ENCODE measurements at regions not wholly inside any gene's neighbourhood (a gene's known extent, or its start where the extent isn't known, plus 50 kb on each side); places are given as distances from the start of the nearest gene placed in this dataset.

DNA sequence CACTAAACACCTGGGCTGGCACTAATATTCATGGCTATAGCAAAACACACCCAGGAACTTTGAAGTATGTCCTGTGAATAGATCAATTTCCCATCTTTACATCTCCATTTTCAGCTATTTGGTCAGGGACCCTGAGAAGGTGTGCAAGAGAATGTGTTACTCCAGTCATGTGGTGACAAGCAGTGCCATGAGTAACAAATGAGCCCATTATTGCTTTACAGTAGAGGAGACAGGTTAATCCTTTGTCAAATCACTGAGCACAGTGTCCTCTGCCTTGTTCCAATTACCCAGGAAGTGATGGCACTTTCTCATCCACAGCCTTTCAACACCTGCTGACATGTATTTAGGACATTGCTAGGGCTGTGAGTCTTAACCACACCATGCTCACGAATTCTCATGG lies 664.8 kb upstream of the API5 start:
- H3K4me3 Mint-ChIP-seq, result no peak overlapping the region
- no peaks in the 10 kb centered on the region for H3K4me1 Mint-ChIP-seq
- no peaks in the 10 kb centered on the region for H3K36me3 Mint-ChIP-seq
- no peak overlapping the region for H3K27ac Mint-ChIP-seq
- DNase-seq (ENCODE audit: low spot score in 2 of 2) (no peak), ATAC-seq (ENCODE audit: low read depth) (no peak)
- peaks cover 8% of the 10 kb centered on the region for H3K9me3 Mint-ChIP-seq
- H3K27me3 Mint-ChIP-seq, result no peaks in the 10 kb centered on the region

DNA sequence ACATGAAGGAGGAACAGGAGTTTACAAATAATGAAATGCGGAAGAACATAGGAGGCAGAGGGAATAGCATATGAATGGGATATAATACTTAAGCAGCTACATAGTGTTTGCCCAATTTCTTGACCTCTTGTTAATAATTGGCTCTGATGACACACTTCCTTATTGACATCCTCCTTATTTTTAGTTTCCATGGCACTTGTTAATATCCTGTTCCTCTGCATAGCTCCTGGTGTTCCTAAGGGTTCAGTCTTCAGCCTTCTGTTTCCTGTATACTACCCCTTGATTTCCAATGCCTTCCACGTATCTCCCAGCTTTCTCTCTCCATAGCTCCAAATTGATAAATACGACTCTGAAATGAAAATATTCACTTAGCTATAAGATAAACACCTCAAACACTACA lies 663.8 kb upstream of the API5 start:
- peaks cover 8% of the 10 kb centered on the region for H3K9me3 Mint-ChIP-seq
- H3K27me3 Mint-ChIP-seq, result no peaks in the 10 kb centered on the region
- DNase-seq (ENCODE audit: low spot score in 2 of 2) (no peak), ATAC-seq (ENCODE audit: low read depth) (no peak)
- H3K36me3 Mint-ChIP-seq, result no peaks in the 10 kb centered on the region
- no peak overlapping the region for H3K4me3 Mint-ChIP-seq
- no peaks in the 10 kb centered on the region for H3K4me1 Mint-ChIP-seq
- no peak overlapping the region for H3K27ac Mint-ChIP-seq

DNA sequence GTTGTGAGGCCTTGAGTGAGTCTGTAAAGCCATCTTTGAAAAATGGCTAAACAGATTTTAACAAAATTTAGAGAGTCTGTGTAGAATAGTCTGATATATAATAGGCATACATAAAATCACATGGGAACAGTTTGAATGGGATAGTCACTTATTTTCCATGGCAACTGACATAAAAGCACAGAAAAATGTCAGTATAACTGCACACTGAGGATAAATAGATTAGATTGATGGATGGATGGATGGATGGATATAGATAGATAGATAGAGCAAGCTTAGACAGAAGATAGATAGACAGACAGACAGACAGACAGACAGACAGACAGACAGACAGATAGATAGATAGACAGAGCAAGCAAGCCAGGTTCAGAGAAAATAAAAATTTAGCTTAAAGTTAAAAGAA lies 660.2 kb upstream of the API5 start:
- ATAC-seq (ENCODE audit: low read depth) (no peak), DNase-seq (ENCODE audit: low spot score in 2 of 2) (no peak)
- Mint-ChIP-seq H3K27ac (no peak overlapping the region), H3K9me3 (peaks cover 7% of the 10 kb centered on the region), H3K4me3 (no peak overlapping the region), H3K27me3 (no peaks in the 10 kb centered on the region), H3K36me3 (no peaks in the 10 kb centered on the region), H3K4me1 (no peaks in the 10 kb centered on the region)

DNA sequence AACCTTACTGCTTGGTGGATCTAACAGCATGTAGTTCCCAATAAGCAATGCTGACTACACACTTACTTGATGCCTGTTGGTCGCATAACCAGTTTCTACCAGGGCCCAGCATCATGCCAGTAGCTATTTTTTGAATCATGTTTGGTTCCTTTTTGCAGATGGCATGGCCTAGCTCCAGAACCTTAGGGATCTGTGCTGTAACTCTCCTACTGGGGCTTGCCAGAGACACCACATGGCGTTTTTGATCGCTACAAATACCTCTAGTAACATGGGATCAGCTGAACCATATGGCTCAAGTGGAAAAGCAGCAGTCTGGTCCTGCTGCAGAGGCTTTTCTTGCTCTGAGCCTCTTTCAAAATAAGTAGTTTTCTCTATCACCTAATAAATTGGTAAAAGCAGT lies 654.6 kb upstream of the API5 start:
- H3K27me3 Mint-ChIP-seq, result no peaks in the 10 kb centered on the region
- no peak for ATAC-seq (ENCODE audit: low read depth)
- no peaks in the 10 kb centered on the region for H3K4me1 Mint-ChIP-seq
- no peak overlapping the region for H3K4me3 Mint-ChIP-seq
- no peaks in the 10 kb centered on the region for H3K36me3 Mint-ChIP-seq
- H3K27ac Mint-ChIP-seq, result no peak overlapping the region
- H3K9me3 Mint-ChIP-seq, result peaks cover 5% of the 10 kb centered on the region
- DNase-seq (ENCODE audit: low spot score in 2 of 2), result no peak

DNA sequence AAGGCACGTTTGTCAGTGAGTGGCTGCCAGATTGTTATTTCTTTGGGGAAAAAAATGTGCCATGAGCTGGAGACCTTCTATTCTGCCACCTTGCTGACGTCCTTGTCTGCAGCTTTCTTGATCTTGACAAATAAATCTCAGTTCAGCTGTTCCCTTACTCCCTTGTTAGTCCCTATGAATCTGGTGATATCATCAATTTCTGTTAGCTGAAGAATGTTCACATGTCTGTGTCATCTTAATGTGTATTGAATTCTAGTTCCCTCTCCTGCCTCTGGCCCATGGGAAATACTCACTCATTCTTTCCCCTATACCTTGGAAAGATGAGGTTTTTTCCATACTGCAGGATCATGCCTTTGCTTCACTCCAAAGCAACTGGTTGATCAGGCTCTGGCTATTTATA lies 649.9 kb upstream of the API5 start:
- no peaks in the 10 kb centered on the region for H3K36me3 Mint-ChIP-seq
- peaks cover 3% of the 10 kb centered on the region for H3K9me3 Mint-ChIP-seq
- H3K27ac Mint-ChIP-seq, result no peak overlapping the region
- no peaks in the 10 kb centered on the region for H3K4me1 Mint-ChIP-seq
- DNase-seq (ENCODE audit: low spot score in 2 of 2) (no peak), ATAC-seq (ENCODE audit: low read depth) (no peak)
- no peak overlapping the region for H3K4me3 Mint-ChIP-seq
- no peaks in the 10 kb centered on the region for H3K27me3 Mint-ChIP-seq

DNA sequence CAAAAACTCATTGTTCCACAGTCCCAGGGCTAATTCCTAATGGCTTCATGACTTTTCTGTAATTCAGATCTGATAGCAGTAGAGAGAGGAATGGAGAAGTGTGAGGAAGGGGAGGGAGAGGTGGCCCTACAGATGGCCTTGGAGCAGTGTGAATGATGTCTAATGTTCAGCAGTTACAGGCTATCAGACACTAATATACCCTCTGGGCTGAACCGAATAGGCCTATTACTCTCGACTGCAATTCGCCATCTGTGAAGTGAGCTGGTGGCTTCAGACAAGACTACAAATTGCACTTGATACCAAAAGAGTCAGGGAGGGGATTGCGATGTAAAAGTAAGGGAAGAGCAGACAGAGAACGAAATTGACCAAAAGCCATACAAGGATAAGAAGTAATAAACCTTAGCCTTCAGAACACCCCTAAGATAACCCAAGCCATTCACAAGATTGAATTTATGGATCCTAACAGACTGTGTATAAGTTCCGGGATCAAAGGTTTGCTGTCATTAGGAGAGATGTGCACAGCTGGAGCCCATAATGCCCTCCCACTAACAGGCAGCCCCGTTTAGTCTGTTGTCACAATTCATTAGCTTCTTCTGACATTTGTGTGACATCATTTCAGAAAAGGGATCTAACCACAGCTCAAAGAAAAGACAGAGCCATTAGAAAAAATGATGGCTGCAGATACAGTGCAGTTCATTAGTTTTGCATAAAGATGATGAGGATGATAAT lies 642.4 kb upstream of the API5 start:
- Mint-ChIP-seq H3K27me3 (no peaks in the 10 kb centered on the region), H3K4me1 (no peaks in the 10 kb centered on the region), H3K9me3 (no peaks in the 10 kb centered on the region), H3K4me3 (no peak overlapping the region), H3K27ac (no peak overlapping the region), H3K36me3 (no peaks in the 10 kb centered on the region)
- ATAC-seq (ENCODE audit: low read depth), result no peak
- no peak for DNase-seq (ENCODE audit: low spot score in 2 of 2)

DNA sequence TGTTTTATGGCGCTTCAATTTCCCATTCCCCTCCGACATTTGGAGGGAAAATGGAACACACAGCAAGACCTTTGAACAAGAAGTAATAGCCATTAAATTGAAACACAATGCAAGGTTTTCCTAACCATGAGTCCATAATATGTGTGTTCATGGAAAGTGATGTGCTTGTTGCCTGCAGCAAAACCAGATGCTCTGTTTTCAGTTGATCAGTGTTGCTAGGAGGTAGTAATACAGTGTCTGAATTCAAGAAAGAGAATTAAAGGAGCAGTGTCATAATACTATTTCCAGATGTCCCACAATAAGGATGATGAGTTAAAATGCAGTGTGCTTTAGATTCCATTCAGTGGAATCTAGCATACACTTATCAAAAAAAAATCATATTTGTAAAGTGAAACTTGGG lies 637.4 kb upstream of the API5 start:
- no peak for ATAC-seq (ENCODE audit: low read depth)
- Mint-ChIP-seq H3K4me3 (no peak overlapping the region), H3K4me1 (no peaks in the 10 kb centered on the region), H3K27ac (no peak overlapping the region), H3K27me3 (no peaks in the 10 kb centered on the region), H3K9me3 (peaks cover 3% of the 10 kb centered on the region), H3K36me3 (no peaks in the 10 kb centered on the region)
- no peak for DNase-seq (ENCODE audit: low spot score in 2 of 2)

DNA sequence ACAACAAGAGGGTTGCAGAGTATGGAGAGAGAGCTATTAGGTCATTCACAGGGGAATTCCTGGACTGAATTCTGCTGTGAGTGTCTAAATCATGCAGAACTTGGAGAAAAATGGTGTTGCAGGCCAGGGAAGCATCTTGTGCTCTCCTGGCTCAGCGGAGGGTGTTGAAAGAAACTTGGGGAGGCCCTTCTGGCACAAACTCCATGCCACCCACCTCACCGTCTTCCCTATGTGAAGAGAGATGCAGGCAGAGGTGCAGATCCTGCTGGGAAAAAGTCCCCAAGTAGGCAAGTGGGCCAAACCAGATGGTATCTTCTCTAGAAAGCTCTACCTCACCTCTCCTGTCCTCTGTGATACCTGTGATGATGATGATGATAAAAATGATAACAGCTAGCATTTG lies 604.3 kb upstream of the API5 start:
- H3K9me3 Mint-ChIP-seq, result peaks cover 7% of the 10 kb centered on the region
- no peaks in the 10 kb centered on the region for H3K36me3 Mint-ChIP-seq
- no peaks in the 10 kb centered on the region for H3K27me3 Mint-ChIP-seq
- DNase-seq (ENCODE audit: low spot score in 2 of 2) (no peak), ATAC-seq (ENCODE audit: low read depth) (no peak)
- no peak overlapping the region for H3K27ac Mint-ChIP-seq
- H3K4me3 Mint-ChIP-seq, result no peak overlapping the region
- H3K4me1 Mint-ChIP-seq, result no peaks in the 10 kb centered on the region

DNA sequence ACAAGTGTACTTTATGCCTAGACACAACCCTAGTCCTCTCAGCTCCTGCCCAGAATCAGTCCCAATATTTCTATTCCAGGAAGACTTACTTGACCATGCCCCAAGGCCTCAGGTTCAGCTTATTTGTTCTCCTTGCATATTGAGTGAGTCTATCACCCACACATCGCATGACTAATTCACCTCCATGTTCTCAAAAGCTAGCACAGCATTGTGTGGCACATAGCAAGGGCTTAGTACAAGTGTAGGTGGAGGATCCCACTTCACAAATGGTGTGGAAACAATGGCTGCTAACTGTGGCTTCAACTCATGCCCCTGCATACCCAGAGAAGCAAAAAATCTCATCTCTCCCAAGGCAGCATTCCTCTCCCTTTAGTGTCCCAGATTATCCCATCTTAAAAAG lies 602.6 kb upstream of the API5 start:
- H3K9me3 Mint-ChIP-seq, result peaks cover 4% of the 10 kb centered on the region
- H3K4me3 Mint-ChIP-seq, result no peak overlapping the region
- ATAC-seq (ENCODE audit: low read depth) (no peak), DNase-seq (ENCODE audit: low spot score in 2 of 2) (no peak)
- no peaks in the 10 kb centered on the region for H3K4me1 Mint-ChIP-seq
- H3K36me3 Mint-ChIP-seq, result no peaks in the 10 kb centered on the region
- H3K27me3 Mint-ChIP-seq, result no peaks in the 10 kb centered on the region
- H3K27ac Mint-ChIP-seq, result no peak overlapping the region

DNA sequence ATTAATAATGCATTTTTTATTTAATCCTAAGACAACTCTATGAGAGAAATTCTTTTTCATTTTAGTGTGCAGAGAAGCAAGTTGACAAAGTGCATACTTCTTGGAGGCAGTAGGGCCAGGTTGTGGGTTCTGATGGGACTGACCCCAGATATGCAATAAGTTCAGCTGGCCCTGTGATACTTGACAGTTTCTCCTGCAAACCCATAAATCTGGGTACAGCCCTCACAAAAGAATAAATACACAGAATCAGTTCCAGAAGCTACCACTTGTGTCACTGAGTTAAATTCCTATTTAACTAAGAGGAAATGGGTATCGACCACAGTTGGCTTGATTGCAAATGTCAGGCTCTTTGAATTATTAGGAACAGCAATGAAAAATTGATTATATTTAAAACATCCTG lies 598.5 kb upstream of the API5 start:
- Mint-ChIP-seq H3K36me3 (no peaks in the 10 kb centered on the region), H3K4me3 (no peak overlapping the region), H3K27ac (no peak overlapping the region), H3K9me3 (peaks cover 3% of the 10 kb centered on the region), H3K27me3 (no peaks in the 10 kb centered on the region), H3K4me1 (no peaks in the 10 kb centered on the region)
- ATAC-seq (ENCODE audit: low read depth), result no peak
- no peak for DNase-seq (ENCODE audit: low spot score in 2 of 2)

DNA sequence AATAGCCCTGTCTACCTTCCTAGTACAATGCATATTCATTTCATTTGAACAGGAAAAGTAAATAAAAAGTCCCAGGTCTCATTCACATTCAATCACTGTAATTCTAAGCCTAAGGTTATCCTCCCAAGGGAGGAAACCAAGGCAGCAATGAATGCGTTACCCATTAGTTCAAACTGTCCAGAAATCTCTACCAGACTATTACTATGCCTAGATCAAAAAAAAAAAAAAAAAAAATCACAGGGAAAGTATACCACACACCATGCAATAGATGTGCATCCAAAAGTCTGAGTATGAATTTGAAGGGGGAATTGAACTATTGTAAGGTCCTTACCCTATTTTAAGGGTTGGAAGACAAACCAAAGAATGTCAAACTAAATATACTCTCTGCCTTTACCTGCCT lies 598.0 kb upstream of the API5 start:
- no peaks in the 10 kb centered on the region for H3K27me3 Mint-ChIP-seq
- ATAC-seq (ENCODE audit: low read depth) (no peak), DNase-seq (ENCODE audit: low spot score in 2 of 2) (no peak)
- peaks cover 3% of the 10 kb centered on the region for H3K9me3 Mint-ChIP-seq
- no peaks in the 10 kb centered on the region for H3K4me1 Mint-ChIP-seq
- H3K27ac Mint-ChIP-seq, result no peak overlapping the region
- H3K4me3 Mint-ChIP-seq, result no peak overlapping the region
- no peaks in the 10 kb centered on the region for H3K36me3 Mint-ChIP-seq

DNA sequence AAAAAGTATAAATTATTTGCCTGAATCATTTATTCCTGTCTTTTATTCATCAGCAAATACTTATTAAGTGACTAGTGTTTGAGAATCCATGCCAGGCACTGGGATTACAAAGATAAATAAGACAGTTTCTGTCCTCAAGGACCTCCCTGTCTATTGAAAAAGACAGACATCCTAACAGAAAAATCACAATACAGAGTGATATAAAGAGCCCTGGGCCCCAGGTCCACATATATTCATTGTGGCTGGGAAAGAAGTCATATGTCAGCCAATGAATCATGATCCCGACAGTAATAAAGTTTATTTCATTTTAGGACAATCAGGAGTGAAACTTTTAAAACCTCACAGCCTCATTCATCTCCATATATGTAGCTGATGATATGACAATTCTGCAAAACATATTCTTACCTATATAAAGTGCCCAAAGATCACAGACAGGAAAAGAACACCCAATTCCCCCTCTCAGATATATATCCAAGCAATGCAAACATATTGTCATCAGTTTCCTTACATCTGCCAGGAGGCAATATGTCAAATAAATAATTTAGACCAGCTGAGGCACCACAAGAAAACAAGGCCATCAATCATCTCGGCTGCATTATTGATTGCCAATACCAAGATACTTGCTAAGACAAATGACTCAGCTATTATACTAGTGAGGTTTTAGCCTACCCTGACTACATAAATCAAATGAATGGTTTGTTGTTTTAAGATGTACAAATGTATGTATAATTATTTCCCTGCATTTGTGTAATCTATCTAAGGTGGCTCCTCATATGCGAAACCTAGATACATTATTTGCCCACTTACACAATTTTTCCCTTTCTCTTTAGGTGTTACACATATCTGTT lies 590.9 kb upstream of the API5 start:
- no peaks in the 10 kb centered on the region for H3K27me3 Mint-ChIP-seq

DNA sequence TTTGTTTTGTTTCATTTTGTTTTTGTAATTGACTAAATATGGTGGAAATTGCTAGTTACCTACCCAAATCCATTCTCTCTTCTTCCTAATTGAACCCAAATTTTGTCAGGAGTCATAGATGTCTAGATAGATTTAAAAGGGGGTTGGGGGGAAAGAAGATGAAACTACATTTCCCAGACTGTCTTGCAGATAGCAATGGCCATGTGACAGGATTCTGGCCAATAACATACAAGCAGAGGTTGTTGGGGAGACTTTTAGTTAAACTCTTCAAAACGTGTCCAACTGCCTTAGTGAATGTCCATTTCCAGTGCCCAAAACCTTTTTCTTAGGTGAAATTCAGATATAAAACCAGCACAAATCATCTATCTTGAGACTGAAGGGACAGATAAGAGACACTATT lies 583.9 kb upstream of the API5 start:
- Mint-ChIP-seq H3K4me3 (no peak overlapping the region), H3K27ac (no peak overlapping the region), H3K36me3 (no peaks in the 10 kb centered on the region), H3K9me3 (peaks cover 2% of the 10 kb centered on the region), H3K27me3 (no peaks in the 10 kb centered on the region), H3K4me1 (no peaks in the 10 kb centered on the region)
- no peak for ATAC-seq (ENCODE audit: low read depth)
- DNase-seq (ENCODE audit: low spot score in 2 of 2), result no peak

More for the DNA sequence above, 590.9 kb upstream of the API5 start:
- no peak for DNase-seq (ENCODE audit: low spot score in 2 of 2)
- no peak overlapping the region for H3K27ac Mint-ChIP-seq
- no peak for ATAC-seq (ENCODE audit: low read depth)
- H3K4me1 Mint-ChIP-seq, result no peaks in the 10 kb centered on the region
- no peaks in the 10 kb centered on the region for H3K36me3 Mint-ChIP-seq
- H3K9me3 Mint-ChIP-seq, result peaks cover 5% of the 10 kb centered on the region
- H3K4me3 Mint-ChIP-seq, result no peak overlapping the region

DNA sequence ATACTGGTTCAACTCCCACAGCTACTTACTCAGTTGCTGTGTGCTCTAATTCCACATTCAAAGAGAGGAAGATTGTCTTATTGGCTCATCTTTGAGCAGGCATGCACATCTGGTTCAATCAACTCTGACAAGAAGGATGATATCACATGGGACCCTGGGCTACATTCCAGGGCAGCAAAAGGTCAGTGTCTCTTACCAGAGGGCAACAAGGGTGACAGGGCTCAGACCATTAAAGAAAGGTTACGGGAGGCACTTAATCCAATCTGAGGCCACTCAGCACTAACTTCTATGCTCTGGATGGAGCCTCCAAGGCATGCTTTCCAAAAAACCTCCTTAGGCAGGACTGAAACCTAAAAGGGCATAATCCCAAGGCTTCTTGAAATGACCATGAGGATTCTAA lies 549.4 kb upstream of the API5 start:
- Mint-ChIP-seq H3K27ac (no peak overlapping the region), H3K4me1 (no peaks in the 10 kb centered on the region), H3K36me3 (no peaks in the 10 kb centered on the region), H3K9me3 (peaks cover 3% of the 10 kb centered on the region), H3K4me3 (no peak overlapping the region), H3K27me3 (no peaks in the 10 kb centered on the region)
- ATAC-seq (ENCODE audit: low read depth) (no peak), DNase-seq (ENCODE audit: low spot score in 2 of 2) (no peak)

DNA sequence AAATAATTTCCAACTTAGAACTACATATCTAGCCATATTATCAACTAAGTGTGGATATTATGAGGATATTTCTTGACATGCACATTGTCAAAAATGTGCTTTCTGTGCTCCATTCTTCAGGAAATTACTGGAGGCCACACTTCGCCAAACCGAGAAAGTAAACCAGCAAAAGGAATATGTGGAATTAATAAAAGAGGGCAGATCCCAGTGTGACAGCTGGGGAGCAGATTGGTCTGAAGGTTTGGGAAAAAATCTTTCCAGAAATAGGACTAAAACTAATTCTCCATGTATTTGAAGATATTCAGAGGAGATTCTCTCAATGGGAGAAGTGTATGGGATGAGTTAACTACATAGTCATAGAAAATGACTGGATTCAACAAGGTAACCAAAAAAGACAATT lies 546.9 kb upstream of the API5 start:
- Mint-ChIP-seq H3K36me3 (no peaks in the 10 kb centered on the region), H3K27ac (no peak overlapping the region), H3K27me3 (no peaks in the 10 kb centered on the region), H3K4me1 (no peaks in the 10 kb centered on the region), H3K4me3 (no peak overlapping the region), H3K9me3 (peaks cover 6% of the 10 kb centered on the region)
- ATAC-seq (ENCODE audit: low read depth) (no peak), DNase-seq (ENCODE audit: low spot score in 2 of 2) (no peak)

Measured in memory B cell (primary cell).